H1 (cell line): ENCODE measurements at regions not wholly inside any gene's neighbourhood (a gene's known extent, or its start where the extent isn't known, plus 50 kb on each side); places are given as distances from the start of the nearest gene placed in this dataset.

Experiments
- CHD7 ChIP-seq: fragments of 300-600 bp; sonication (generic); IDR thresholded peaks from 2 replicates; pipeline ENCODE4 v1.7.1; 2012; ENCODE audit warnings: low read length, moderate library complexity, mild to moderate bottlenecking, inconsistent platforms; ENCODE audit not compliant: insufficient replicate concordance
- JUND ChIP-seq: IDR thresholded peaks from 2 replicates; pipeline ENCODE4 v1.6.1; 2011; ENCODE audit warnings: mild to moderate bottlenecking, improper control_type of control experiment, low read length
- KDM4A ChIP-seq: IDR thresholded peaks from one replicate; pipeline ENCODE4 v1.7.1; 2012; ENCODE audit warnings: low read depth, mild to moderate bottlenecking, moderate library complexity, low read length, inconsistent platforms; ENCODE audit not compliant: severe bottlenecking
- NANOG ChIP-seq: IDR thresholded peaks from 2 replicates; pipeline ENCODE4 v1.6.1; 2011; ENCODE audit warnings: low read length, low read depth, mild to moderate bottlenecking, inconsistent platforms; ENCODE audit not compliant: insufficient read depth, poor library complexity, severe bottlenecking
- RNF2 ChIP-seq: fragments of 200-900, 300-1000 bp; sonication (generic); IDR thresholded peaks from 2 replicates; pipeline ENCODE4 v1.7.1; 2016; ENCODE audit warnings: borderline replicate concordance, low read depth, mild to moderate bottlenecking, antibody characterized with exemption, low read length; ENCODE audit not compliant: poor library complexity, severe bottlenecking; ENCODE audit errors: missing control alignments
- RXRA ChIP-seq: IDR thresholded peaks from 2 replicates; pipeline ENCODE4 v1.6.1; 2011; ENCODE audit warnings: low read depth, mild to moderate bottlenecking, low read length, moderate library complexity; ENCODE audit not compliant: insufficient read depth
- SIX5 ChIP-seq: IDR thresholded peaks from 2 replicates; pipeline ENCODE4 v1.6.1; 2011; ENCODE audit warnings: mild to moderate bottlenecking, low read depth, low read length
- SRF ChIP-seq: IDR thresholded peaks from 2 replicates; pipeline ENCODE4 v1.6.1; 2011; ENCODE audit warnings: mild to moderate bottlenecking, low read depth, low read length, moderate library complexity

GRCh38 chr19:29092712-29093552 lies 120.0 kb downstream of the UQCRFS1 start (continued):
- no peak for TF ChIP-seq RXRA
- TF ChIP-seq SRF: no peak
- no peak for TF ChIP-seq SIX5
- no peak for TF ChIP-seq RNF2
- no peak for TF ChIP-seq KDM4A
- TF ChIP-seq JUND: no peak
- TF ChIP-seq NANOG: no peak
- no peak for TF ChIP-seq CHD7
- TF ChIP-seq, all 59 proteins: peak for 0
